NCI-H446 (cell line): ENCODE measurements at regions not wholly inside any gene's neighbourhood (a gene's known extent, or its start where the extent isn't known, plus 50 kb on each side); places are given as distances from the start of the nearest gene placed in this dataset.

ENCODE experiments used
- DNase-seq, 2 experiments: peaks; one replicate each; lab custom pipeline; 2025; lab: John Stamatoyannopoulos, UW

DNA sequence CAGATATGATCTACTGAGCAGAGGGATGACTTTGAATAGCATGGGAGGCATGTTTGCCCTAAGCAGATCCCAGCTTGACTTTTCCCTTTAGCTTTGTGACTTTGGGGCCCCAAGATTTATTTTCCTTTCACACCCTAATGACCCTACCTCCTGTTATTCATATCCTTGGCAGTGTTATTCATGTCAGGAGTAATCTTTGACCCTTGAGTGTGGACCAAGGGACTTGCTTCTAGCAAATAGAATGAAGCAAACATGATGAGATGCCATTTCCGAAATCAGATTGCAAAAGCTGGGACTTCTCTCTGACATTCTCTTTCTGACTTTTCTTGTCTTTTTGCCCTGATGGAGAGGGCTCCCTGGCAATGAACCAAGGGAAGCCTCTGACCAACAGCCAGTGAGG is 415.4 kb upstream of the PROK2 start:
- no peak for DNase-seq

DNA sequence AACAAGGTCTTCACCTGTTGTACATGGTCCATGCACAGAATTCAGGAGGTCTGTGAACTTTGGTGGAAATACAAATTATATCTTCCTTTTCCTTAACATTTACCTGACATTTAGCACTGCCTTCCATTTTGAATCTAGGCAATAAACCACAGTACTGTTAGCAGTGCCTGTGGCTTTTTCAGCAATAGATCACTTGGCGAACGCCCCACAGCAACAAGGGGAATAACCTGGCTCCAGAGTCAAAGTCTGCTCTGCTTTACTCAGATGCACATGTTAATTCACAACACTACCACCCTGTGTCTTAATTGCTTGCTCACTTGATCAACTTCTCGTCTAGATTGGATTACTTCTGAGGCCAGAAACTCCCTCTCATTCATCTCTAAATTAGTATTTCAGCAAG is 414.6 kb upstream of the PROK2 start:
- DNase-seq: no peak

DNA sequence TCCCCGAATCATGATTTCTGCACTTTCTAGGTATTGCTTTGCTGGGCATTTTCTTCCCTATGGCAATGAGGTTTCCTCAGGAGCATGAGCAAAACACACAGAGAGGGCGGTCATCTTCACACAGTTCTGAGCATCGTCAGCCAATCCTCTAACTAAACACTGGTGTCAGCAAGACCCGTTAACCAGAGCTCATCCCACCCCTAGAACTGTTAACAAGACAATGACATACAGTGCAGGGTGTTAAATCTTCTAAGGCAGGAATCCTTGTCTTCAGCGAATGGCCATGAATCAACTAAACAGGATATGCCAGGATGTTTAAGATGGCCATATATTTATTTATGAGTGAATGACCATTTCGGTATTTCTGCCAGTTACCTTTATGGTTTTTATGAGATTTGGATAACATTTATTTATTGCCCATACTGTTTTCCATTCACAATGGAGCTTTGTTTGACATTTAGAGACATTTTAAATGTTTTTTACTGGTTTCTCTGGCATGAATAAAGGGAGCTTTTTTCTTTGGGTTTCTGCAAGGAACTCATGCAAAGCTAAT is 411.5 kb upstream of the PROK2 start:
- DNase-seq: no peak

DNA sequence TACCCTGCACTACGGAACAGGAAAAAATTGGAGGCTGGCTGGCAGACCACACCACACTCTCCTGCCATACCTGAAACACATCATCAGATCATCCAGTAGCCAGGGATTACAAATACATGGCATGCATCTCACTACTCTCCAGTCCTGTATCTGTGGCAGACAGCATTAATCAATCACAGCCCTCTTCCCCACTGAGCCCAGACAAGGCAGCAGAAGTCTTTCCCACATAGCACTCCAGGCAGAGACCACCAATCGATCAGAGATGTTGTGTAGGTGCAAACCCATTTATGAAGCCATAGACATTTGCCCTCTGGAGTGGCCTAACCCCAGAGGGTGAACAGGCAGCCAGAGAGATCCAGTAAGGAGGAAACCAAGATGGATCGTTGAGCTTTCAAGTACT is 410.9 kb upstream of the PROK2 start:
- DNase-seq: no peak

DNA sequence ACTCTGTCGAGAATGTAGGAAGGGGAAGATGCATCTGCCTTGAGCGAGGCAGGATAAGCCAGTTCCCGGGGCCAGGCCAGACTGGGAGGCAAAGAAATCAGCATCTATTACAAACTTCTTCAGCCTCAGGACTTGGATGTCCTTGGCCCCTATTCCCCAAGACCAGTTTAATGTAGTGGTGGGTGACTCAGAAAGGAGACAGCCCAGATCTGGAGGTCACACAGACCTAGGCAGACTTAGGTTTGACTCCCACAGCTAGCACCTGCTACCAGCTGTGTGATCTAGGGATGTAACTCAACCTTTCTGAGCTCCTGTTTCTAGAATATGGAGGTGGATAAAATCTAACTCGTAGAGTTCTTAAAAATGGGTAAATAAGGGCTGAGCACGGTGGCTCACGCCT is 409.5 kb upstream of the PROK2 start:
- no peak for DNase-seq

DNA sequence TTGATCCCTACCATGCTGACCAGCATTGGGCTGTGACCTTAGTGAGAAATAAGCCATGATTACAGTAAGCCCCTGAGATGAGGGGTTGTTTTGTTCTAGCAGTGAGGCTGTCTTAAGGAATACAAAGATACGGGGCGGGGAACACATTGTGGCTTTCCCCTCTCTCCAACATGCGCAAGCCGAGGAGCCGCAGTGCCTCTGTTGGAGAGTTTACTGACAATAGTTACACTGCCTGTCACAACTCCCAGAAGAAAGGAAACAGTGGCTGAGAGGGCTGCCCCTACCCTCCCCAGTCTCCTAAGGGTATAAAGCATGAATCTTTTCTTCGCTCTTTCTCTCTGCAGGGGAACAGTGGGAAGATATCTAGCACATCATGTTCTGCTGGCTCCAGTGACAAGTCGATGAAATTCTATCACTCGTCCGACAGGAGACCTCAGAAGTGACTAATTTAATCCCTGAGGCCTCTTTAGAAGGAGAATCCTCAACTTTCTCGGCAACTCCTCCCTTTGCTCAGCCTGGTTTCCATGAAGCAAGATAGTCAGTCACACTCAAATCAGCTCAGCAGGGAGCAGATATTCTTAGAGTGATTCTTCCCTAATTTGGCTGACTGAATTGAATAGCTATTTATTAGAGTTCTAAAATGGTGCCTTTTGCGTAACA is 409.0 kb upstream of the PROK2 start:
- DNase-seq: no peak

DNA sequence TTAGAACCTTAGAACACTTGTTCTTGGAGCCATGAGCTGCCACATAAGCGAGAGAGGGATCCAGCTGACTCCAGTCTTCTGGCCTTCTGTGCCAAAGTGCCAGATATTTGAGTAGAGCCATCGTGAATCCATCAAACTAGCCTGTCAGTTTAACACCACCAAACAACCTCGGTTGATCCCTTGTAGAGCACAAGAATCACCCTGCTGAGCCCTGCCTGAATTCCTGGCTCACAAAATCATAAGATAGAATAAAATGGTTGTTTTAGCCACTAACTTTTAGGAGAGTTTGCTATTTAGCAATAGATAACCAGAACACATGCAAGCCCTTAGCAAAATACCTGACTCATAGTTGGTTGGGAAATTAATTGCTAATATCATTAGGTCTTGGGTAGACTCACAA is 407.6 kb upstream of the PROK2 start:
- DNase-seq: no peak

DNA sequence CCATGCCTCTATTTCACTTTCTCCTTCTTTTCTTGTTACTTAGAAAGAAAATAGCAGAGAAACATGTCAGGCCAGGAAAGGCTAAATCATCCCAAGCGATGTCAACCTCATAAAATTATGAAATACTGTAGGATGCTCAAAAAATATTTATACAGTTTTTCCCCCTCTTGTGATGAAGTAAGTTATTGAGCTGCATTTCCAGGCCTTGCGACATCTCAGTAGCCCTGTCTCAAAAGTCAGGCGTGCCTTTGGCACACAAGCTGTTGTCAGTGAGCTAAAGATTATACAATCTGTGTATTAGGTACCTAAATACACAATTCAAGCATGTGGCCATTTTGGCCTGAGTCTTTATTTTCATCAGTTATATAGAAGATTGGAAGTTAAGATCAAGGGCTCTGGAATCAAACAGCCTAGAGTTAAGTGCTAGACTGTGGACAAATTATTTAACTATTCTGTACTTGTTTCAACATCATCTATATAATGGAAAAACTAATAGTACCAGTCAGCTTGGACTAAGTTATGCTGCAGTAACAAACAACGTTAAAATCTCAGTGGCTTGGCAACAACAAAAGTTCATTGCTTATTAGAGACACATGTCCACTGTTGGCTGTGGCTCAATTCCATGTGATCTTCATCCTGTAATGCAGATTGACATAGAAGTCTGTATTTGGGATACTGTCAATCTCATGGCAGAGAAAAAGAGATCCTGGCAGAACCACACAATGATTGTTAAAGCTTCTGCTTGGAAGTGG is 406.4 kb upstream of the PROK2 start:
- DNase-seq: no peak

DNA sequence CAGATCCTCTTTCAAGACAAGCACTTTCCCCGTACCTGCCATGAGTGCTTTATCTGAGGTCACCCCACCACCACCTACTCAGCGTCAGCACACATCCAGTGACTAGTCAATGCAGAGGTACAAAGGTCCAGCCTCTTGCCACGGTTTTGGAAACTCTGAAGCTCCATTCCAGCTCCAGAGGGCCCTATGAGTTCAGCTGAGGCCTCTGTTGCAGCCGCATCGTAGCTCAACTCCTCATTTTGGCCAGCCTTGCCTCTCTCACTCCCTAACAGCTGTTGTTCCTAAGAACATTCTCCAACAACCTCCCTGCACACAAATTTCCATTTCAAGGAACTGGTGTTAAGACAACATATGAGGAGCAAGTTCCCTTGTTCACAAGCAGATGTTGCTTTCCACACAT is 405.1 kb upstream of the PROK2 start:
- DNase-seq: no peak

DNA sequence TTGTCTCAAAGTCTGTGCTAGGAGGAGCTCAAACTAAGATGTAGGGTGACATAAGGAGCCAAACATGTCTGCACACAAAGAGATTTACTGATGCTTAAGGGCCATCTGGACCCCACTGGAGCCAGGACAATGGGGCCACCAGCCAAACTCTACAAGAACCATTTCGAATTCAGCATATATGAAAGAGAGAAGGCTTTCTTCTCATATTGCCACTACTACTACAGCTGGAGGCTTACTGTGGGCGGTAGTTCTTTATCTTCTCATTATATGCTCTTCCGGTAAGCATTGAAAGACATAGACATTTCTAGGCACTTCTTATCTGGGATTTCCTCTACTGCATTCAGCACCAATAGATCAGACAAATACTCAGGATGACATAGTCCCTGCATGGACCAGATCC is 404.4 kb upstream of the PROK2 start:
- DNase-seq: peak in 1 of 2 experiments; percentile 5

DNA sequence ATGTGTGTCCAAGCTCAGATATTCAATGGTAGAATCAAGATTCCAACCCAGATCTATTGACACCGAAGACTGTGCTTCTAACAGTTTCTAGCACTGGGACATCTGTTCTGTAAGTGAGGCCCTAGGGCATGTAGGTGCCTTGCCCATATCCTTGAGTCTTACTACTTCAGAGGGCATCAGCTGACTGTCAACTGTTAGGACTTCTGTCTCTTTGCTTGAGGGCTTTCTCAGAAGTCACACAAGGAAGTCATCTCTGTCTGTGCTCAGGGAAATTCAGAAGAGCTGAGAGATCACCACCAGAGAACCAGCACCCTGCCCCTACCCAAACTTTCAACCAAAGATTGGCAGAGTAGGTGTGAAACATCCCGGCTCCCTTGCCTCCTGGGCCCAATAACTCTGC is 403.6 kb upstream of the PROK2 start:
- no peak for DNase-seq

DNA sequence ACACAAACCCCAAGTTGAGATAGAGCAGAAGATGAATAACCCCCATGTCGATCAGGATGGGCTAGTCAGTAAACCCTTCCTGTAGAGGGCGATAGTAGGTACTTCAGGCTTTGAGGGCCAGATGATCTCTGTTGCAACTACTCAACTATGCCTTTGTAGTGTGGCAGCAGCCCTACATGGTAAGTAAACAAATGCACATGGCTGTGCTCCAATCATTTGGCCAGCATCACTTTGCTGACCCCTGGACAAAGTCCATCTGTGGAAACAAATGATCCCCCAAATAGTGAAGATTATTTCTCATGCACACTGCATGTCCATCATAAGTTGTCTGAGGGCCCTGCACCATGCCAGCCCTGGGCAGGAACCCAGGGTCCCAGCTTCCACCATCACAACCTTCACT is 402.2 kb upstream of the PROK2 start:
- no peak for DNase-seq

DNA sequence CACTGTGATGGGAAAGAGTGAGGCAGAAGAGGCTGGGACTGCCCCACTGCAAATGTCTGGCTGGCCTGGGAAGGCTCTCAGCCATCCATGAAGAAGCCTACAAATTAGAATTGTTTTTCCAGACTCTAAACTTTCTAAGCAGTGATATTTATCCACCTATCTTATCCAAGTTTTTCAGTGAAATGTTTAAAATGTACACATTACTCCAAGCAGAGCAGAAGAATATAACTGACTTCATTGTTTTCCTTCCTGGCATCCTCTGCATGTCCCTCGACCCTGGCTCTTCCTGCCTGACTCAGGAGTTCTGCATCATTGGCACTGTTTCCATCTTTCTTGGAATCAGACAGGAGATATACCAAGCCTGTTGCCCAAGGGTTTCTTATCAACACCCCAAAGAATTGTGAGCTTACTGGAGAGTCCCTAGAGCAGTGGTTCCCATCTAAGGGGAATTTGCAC is 401.5 kb upstream of the PROK2 start:
- no peak for DNase-seq

DNA sequence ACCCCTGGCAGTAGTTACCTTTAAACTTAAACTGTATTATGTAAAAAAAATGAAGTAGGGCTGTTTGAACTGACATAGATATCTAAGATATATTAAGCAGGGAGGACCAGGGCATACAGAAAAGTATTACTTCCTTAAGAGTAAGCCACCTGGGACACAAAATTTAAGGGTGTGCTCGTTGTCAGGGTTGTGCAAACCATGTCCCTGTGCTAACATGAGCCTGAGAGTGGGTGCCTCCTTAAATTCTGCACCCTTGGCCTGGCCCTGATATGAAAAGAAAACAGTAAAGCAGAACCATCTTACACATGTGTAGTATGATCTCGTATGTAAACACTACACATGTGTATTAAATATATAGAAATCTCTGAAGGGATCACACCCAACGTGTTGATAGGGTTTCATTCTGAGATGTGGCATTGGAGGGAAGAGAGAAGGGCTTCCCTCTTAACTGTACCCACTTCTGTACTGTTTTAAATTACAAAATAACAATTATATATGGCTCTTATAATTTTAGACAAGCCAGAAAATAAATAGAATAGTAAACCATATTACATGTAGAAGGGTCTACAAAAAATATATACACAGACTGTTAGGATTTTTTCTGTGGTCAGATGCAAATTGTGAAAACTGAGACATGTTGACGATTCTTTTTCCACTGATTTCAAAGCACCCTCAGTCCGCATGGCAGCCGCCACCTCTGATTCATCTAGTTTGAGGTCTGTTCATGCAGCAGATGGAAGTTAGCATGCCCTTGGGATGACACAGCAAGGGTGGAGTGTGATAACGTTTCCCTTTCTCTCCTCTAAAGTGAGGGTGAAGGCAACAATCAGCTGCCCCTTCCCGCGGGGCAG is 400.8 kb upstream of the PROK2 start:
- no peak for DNase-seq

DNA sequence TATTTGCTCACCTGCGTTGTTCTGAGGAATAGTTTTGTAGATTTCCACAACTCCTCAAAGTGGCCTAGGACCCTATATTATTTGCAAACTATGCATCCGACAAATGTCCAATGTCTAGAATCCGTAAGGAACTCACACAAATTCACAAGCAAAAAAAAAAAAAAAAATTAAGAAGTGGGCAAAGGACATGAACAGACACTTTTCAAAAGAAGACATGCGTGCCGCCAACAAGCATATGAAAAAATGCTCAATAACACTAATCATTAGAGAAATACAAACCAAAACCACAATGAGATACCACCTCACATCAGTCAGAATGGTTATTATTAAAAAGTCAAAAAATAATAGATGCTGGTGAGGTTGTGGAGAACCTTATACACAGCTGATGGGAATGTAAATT is 398.5 kb upstream of the PROK2 start:
- DNase-seq: no peak

DNA sequence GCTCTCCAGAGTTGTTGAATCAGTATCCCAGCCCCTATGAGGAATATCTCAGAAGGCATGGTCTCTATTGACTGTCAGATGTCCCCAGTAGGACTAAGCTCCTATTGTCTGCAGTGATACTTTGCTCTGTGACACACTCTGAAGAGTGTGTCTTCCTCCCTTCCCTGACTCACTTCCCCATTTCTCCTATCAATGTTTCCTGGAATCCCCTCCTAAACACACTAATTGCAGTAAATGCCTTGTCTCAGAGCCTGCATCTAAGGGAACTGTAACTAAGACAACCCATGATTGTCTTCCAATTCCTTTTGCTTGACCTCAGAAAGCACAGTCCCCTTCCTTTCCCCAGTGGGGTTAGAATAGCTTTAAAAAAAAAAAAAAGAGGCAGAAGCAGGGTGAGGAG is 397.3 kb upstream of the PROK2 start:
- no peak for DNase-seq

DNA sequence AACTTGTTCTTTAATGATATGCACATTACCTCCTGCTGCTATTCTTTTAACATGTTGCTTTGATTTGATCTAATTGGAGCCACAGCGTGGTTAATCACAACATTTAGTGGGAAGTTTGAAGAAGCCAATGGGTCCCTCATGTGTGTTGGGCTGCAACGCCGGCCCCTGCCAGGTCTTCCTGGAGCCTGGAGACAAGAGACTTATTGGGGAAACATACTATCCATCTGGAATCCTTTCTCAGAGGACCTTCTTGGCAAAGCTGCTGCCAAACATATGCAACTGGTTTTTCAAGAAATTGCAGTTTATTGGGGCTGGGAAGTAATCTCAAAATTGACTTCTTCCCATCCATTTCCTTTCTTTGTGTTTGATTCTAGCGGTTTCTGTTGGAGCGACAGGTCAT is 396.3 kb upstream of the PROK2 start:
- no peak for DNase-seq

DNA sequence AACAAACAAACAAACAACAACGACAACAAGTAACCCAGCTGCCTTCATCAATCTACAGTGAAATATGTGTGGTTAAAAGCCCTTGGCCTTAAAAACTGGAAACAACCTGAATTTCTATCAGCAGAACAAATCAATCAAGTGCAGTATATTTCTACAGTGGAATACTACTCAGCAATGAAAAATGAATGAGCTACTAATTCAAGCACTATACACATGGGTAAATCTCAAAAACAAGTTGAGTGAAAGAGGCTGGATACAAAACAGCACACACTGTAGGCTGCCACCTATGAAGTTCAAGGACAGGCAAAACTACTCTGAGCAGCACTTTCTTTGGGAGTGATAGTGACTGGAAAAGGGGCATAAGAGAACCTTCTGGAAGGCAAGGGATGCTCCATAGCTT is 395.5 kb upstream of the PROK2 start:
- no peak for DNase-seq

DNA sequence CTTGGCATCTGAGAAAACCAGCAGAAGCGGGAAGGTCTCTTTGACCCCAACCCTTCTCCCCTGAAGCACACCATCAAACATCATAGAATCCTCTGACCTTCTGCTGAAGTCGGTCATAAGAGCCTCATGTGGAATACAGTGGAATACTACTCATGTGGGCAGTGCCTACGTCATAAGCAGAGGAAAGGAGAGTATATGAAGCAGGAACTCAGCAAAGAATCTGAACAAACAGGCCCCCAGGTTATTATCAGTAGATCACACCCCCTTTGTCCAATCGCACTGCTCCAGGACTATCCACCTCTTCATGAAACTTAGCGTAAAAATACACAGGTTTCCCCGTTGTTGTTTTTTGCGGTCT is 394.1 kb upstream of the PROK2 start:
- DNase-seq: no peak

DNA sequence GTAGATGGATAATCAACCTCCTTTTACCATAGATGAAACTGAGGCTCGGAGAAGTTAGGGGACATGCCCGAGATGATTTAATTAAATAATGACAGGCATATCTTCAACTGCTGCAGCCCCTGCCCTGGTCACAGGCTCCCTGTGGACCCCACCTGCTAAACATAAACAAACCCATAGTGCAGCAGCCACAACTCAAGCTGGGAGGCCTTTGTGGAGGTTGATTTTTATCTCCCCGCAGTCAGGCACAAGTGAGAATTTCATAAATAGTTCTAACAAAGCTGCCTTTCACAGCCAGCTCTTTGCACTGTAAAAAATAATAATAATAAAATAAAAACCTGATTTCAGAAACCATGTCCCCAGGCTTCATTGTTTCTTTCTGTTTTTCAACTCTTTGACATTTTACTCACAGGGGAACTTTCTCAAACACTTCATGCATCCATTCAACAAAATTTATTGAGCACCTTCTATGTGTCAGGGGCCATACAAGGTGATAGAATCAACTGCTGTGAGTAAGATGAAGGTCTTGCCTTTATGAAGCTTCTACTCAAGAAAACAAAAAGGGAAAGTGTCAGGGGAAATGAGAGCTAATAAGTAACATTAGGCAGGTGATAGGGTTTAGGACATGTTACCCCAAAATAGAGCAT is 393.6 kb upstream of the PROK2 start:
- no peak for DNase-seq

DNA sequence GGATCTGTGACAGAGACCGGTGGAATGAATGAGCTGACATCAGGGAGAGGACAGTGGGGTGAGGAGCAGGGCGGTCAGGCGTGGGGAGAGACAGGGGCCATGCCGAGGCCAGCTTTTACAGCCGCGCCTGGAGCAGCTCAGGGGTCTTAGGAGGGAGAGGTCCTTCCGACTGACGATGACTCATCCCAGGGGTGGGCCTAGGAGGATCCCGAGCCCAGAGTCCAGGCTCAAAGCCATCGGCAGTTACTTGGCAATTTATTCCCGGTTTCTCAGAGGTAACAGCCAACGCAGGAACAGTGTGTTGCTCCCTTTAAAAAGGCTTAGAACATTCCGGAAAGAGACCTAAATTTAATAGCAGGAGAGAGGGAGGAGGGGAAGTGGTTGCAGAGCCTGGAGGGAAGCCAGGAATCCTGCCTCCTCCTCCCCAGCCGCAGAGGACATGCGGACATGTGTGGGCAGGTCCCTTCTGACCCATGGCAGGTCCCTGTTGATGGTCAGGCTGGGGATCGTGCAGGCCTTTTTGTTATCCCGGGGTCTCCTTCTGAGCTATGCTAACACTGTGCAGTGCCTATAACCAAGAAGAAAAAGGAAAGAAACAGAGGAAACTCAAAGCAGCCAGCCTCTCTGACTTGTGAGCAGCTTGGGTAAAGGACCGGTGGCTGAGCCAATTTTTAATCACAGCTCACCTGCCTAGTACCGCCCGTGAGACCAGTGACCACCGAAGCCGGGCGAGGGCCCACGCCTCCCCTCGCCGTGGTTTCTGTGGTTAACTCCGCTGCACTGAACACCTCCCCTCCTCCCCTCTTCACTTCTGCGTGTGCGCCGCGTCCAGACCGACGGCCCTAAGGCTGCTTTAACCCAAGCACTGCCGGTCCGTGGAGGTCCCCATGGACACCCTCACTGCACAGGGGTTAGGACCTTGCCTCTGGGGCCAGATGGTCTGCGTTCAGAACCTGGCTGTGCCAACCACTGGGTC is 392.4 kb upstream of the PROK2 start:
- no peak for DNase-seq
